GM23338 (cell line): ENCODE measurements at regions not wholly inside any gene's neighbourhood (a gene's known extent, or its start where the extent isn't known, plus 50 kb on each side); places are given as distances from the start of the nearest gene placed in this dataset.

Source experiments
- ATAC-seq: fragments of 200-7000 bp; cut with Tn5 transposase; 3 replicates; pipeline ENCODE4 v1.9.1; 2020
- DNase-seq: peaks from one replicate; pipeline ENCODE4 v3.0.0-alpha.2; 2015; ENCODE audit warnings: low spot score
- H2AFZ ChIP-seq: fragments of 200-600 bp; sonication (generic); 2 replicates; pipeline ENCODE4 v1.8.0; 2016; ENCODE audit warnings: antibody characterized with exemption, mild to moderate bottlenecking, moderate library complexity
- H3F3A ChIP-seq: fragments of 200-600 bp; sonication (generic); replicated peaks from 2 replicates; pipeline ENCODE4 v1.8.0; 2017; ENCODE audit warnings: antibody characterized with exemption, mixed run types, low read depth
- H3K27ac ChIP-seq: fragments of 200-600 bp; sonication (generic); 2 replicates; pipeline ENCODE4 v1.6.1; 2016; ENCODE audit warnings: low read depth
- H3K27me3 ChIP-seq: fragments of 200-600 bp; sonication (generic); 2 replicates; pipeline ENCODE4 v1.8.0; 2016; ENCODE audit warnings: mild to moderate bottlenecking, mixed run types, moderate library complexity; ENCODE audit not compliant: insufficient read depth
- H3K36me3 ChIP-seq: fragments of 200-600 bp; sonication (generic); 2 replicates; pipeline ENCODE4 v1.8.0; 2016; ENCODE audit warnings: mild to moderate bottlenecking; ENCODE audit not compliant: insufficient read depth
- H3K4me1 ChIP-seq: fragments of 200-600 bp; sonication (generic); 2 replicates; pipeline ENCODE4 v1.8.0; 2016; ENCODE audit warnings: mild to moderate bottlenecking, moderate library complexity; ENCODE audit not compliant: insufficient read depth
- H3K4me2 ChIP-seq: fragments of 200-600 bp; sonication (generic); 2 replicates; pipeline ENCODE4 v1.7.1; 2017; ENCODE audit warnings: mixed run types
- H3K4me3 ChIP-seq: fragments of 200-600 bp; sonication (generic); 2 replicates; pipeline ENCODE4 v1.6.1; 2016; ENCODE audit warnings: mixed run types
- H3K79me2 ChIP-seq: fragments of 200-600 bp; sonication (generic); replicated peaks from 2 replicates; pipeline ENCODE4 v1.8.0; 2017; ENCODE audit warnings: mild to moderate bottlenecking; ENCODE audit not compliant: insufficient read depth
- H3K9me2 ChIP-seq: fragments of 200-600 bp; sonication (generic); 2 replicates; pipeline ENCODE4 v1.8.0; 2017; ENCODE audit not compliant: insufficient read depth
- H4K20me1 ChIP-seq: fragments of 200-600 bp; sonication (generic); replicated peaks from 2 replicates; pipeline ENCODE4 v1.8.0; 2017; ENCODE audit warnings: mild to moderate bottlenecking; ENCODE audit not compliant: insufficient read depth
- H3K27ac Mint-ChIP-seq: 2 replicates; pipeline ENCODE4 v1.8.0; 2020; ENCODE audit warnings: inconsistent platforms, mild to moderate bottlenecking, moderate library complexity, mixed read lengths
- H3K27me3 Mint-ChIP-seq: 3 replicates; pipeline ENCODE4 v1.8.0; 2022; ENCODE audit warnings: low read depth, mild to moderate bottlenecking, moderate library complexity, mixed read lengths, inconsistent platforms; ENCODE audit not compliant: insufficient read depth, poor library complexity
- H3K36me3 Mint-ChIP-seq: 3 replicates; pipeline ENCODE4 v1.8.0; 2021; ENCODE audit warnings: low read depth, mild to moderate bottlenecking, inconsistent platforms, moderate library complexity, mixed read lengths
- H3K4me1 Mint-ChIP-seq: 3 replicates; pipeline ENCODE4 v1.8.0; 2020; ENCODE audit warnings: mild to moderate bottlenecking, inconsistent platforms, mixed read lengths
- H3K4me3 Mint-ChIP-seq: 3 replicates; pipeline ENCODE4 v1.8.0; 2021; ENCODE audit warnings: moderate library complexity, mild to moderate bottlenecking, inconsistent platforms, mixed read lengths
- H3K9me3 Mint-ChIP-seq: 3 replicates; pipeline ENCODE4 v1.8.0; 2020; ENCODE audit warnings: moderate library complexity, mild to moderate bottlenecking, inconsistent platforms, mixed read lengths
- CREB1 ChIP-seq: fragments of 250-450 bp; sonication (Bioruptor Pico); IDR thresholded peaks from 2 replicates; pipeline ENCODE4 v1.5.0; 2020; ENCODE audit warnings: low read depth, mild to moderate bottlenecking, moderate library complexity
- CTCF ChIP-seq, 2 experiments: fragments of 200-600 bp in 1 of 2; sonication (generic) in 1 of 2; conservative IDR thresholded peaks; 2 replicates each; pipeline versions ENCODE4 v1.5.1 to v1.6.1; 2016 to 2017; ENCODE audit warnings: antibody characterized with exemption in 2 of 2, low read depth in 2 of 2, mild to moderate bottlenecking in 2 of 2, moderate library complexity in 1 of 2
- EZH2phosphoT487 ChIP-seq: fragments of 200-600 bp; sonication (generic); IDR thresholded peaks from one replicate; pipeline ENCODE4 v1.8.1; 2018; ENCODE audit warnings: antibody characterized with exemption; ENCODE audit not compliant: unreplicated experiment
- JUNB ChIP-seq: IDR thresholded peaks from one replicate; pipeline ENCODE4 v1.6.1; 2016; ENCODE audit warnings: antibody characterized with exemption; ENCODE audit not compliant: unreplicated experiment
- NANOG ChIP-seq: IDR thresholded peaks from 2 replicates; pipeline ENCODE4 v1.6.1; 2016; ENCODE audit warnings: antibody characterized with exemption, borderline replicate concordance
- STAT1 ChIP-seq: IDR thresholded peaks from one replicate; pipeline ENCODE4 v1.6.1; 2016; ENCODE audit warnings: antibody characterized with exemption; ENCODE audit not compliant: unreplicated experiment
- ZNF462 ChIP-seq: fragments of 250-450 bp; sonication (Bioruptor Pico); IDR thresholded peaks from 2 replicates; pipeline ENCODE4 v1.5.0; 2020; ENCODE audit warnings: mild to moderate bottlenecking, moderate library complexity

- H3K4me3 Mint-ChIP-seq = no peak overlapping the region
- no peak overlapping the region for H3K27ac Mint-ChIP-seq
- H3K36me3 ChIP-seq = no peaks in the 10 kb centered on the region; the same call in 1 of the 2 replicates
- H3K4me1 ChIP-seq = peaks cover 4% of the 10 kb centered on the region
- H3F3A ChIP-seq = no peaks in the 10 kb centered on the region
- peaks cover 2% of the 10 kb centered on the region for H3K27me3 Mint-ChIP-seq
- H2AFZ ChIP-seq = no peak overlapping the region
- H3K36me3 Mint-ChIP-seq = peaks cover 12% of the 10 kb centered on the region; the same call in 2 of the 3 replicates
- H3K4me2 ChIP-seq = no peak overlapping the region
- ATAC-seq (no peak), DNase-seq (no peak)
- H3K27me3 ChIP-seq = no peaks in the 10 kb centered on the region
- H3K27ac ChIP-seq = no peak overlapping the region
- H3K4me3 ChIP-seq = no peak overlapping the region
- no peaks in the 10 kb centered on the region for H4K20me1 ChIP-seq
- TF ChIP-seq CTCF (conservative IDR thresholded peaks at IDR 0.05; ENCODE audit: low read depth in 2 of 2) = no peak
- no peak for TF ChIP-seq NANOG
- no peak for TF ChIP-seq STAT1
- peaks cover 18% of the 10 kb centered on the region; the same call in 2 of the 3 replicates for H3K4me1 Mint-ChIP-seq
- H3K9me2 ChIP-seq = peaks cover 13% of the 10 kb centered on the region
- no peaks in the 10 kb centered on the region for H3K79me2 ChIP-seq
- peaks cover 18% of the 10 kb centered on the region for H3K9me3 Mint-ChIP-seq
Observed at GRCh38 chr1:177800400-177801088, 169.3 kb downstream of the SEC16B start.

- no peaks in the 10 kb centered on the region for H3F3A ChIP-seq
- H3K9me2 ChIP-seq = peaks cover 20% of the 10 kb centered on the region
- H3K4me2 ChIP-seq = no peak overlapping the region
- peaks cover 9% of the 10 kb centered on the region for H3K4me1 ChIP-seq
- peaks cover 24% of the 10 kb centered on the region; the same call in 2 of the 3 replicates for H3K4me1 Mint-ChIP-seq
- no peak overlapping the region for H3K27ac ChIP-seq
- peaks cover 2% of the 10 kb centered on the region for H3K27me3 Mint-ChIP-seq
- 0 out of 2 replicates have a peak overlapping the region, but pooled peaks have one; percentile 28 for H2AFZ ChIP-seq
- peaks cover 14% of the 10 kb centered on the region for H3K9me3 Mint-ChIP-seq
- TF ChIP-seq STAT1 (no peak), CREB1 (no peak), EZH2phosphoT487 (no peak), ZNF462 (CRISPR knock-in tag) (no peak), JUNB (no peak)
- DNase-seq (no peak), ATAC-seq (no peak)
- H3K27ac Mint-ChIP-seq = no peak overlapping the region
- no peak overlapping the region for H3K4me3 ChIP-seq
- H3K36me3 Mint-ChIP-seq = peaks cover 9% of the 10 kb centered on the region; the same call in 2 of the 3 replicates
- H3K27me3 ChIP-seq = no peaks in the 10 kb centered on the region
- no peaks in the 10 kb centered on the region for H4K20me1 ChIP-seq
- no peaks in the 10 kb centered on the region; the same call in 1 of the 2 replicates for H3K36me3 ChIP-seq
- no peaks in the 10 kb centered on the region for H3K79me2 ChIP-seq
- H3K4me3 Mint-ChIP-seq = no peak overlapping the region
Observed at GRCh38 chr1:177799746-177800145, 170.1 kb downstream of the SEC16B start.
